SU-DHL-6 (cell line): ENCODE measurements at regions not wholly inside any gene's neighbourhood (a gene's known extent, or its start where the extent isn't known, plus 50 kb on each side); places are given as distances from the start of the nearest gene placed in this dataset.

Source experiments
- H2AFZ ChIP-seq: fragments of 200-600 bp; sonication (generic); 2 replicates; pipeline ENCODE4 v1.6.1; 2014; ENCODE audit warnings: low read depth, mild to moderate bottlenecking, moderate library complexity, mixed read lengths, antibody characterized with exemption, low read length; ENCODE audit not compliant: severe bottlenecking
- H3F3A ChIP-seq: fragments of 200-600 bp; shearing (Covaris generic); 2 replicates; pipeline ENCODE4 v1.6.0; 2016; ENCODE audit warnings: antibody characterized with exemption, mild to moderate bottlenecking; ENCODE audit not compliant: insufficient read depth
- H3K27ac ChIP-seq: fragments of 200-600 bp; sonication (generic); 2 replicates; pipeline ENCODE4 v1.5.1; 2016; ENCODE audit warnings: low read depth, mild to moderate bottlenecking, low read length, moderate library complexity, mixed read lengths
- H3K27me3 ChIP-seq: fragments of 200-600 bp; sonication (generic), shearing (Covaris generic); 2 replicates; pipeline ENCODE4 v1.6.0; 2014; ENCODE audit warnings: mild to moderate bottlenecking, low read length
- H3K36me3 ChIP-seq: fragments of 200-600 bp; sonication (generic); 2 replicates; pipeline ENCODE4 v1.6.1; 2014; ENCODE audit warnings: mild to moderate bottlenecking, low read length, mixed read lengths
- H3K4me2 ChIP-seq: fragments of 300-600, 200-600 bp; shearing (Covaris generic), sonication (generic); 2 replicates; pipeline ENCODE4 v1.6.0; 2014; ENCODE audit warnings: low read length, low read depth, mild to moderate bottlenecking; ENCODE audit not compliant: poor library complexity, severe bottlenecking
- H3K4me3 ChIP-seq: fragments of 200-600 bp; sonication (generic); 2 replicates; pipeline ENCODE4 v1.5.1; 2014; ENCODE audit warnings: antibody characterized with exemption, low read length, mild to moderate bottlenecking, mixed read lengths; ENCODE audit not compliant: insufficient read depth, poor library complexity, severe bottlenecking
- H3K79me2 ChIP-seq: fragments of 200-600 bp; sonication (generic); 2 replicates; pipeline ENCODE4 v1.6.1; 2014; ENCODE audit warnings: mild to moderate bottlenecking, low read length, moderate library complexity; ENCODE audit not compliant: insufficient read depth
- H3K9ac ChIP-seq: fragments of 200-600 bp; sonication (generic); 2 replicates; pipeline ENCODE4 v1.7.0; 2014; ENCODE audit warnings: mild to moderate bottlenecking, low read length
- H3K9me2 ChIP-seq: fragments of 200-600 bp; sonication (generic); replicated peaks from 2 replicates; pipeline ENCODE4 v1.6.1; 2014; ENCODE audit warnings: low read length; ENCODE audit not compliant: insufficient read depth
- H3K9me3 ChIP-seq: fragments of 200-600 bp; sonication (generic); 2 replicates; pipeline ENCODE4 v1.6.1; 2014; ENCODE audit warnings: low read length, mixed read lengths; ENCODE audit not compliant: insufficient read depth
- H4K20me1 ChIP-seq: fragments of 200-600 bp; sonication (generic); 2 replicates; pipeline ENCODE4 v1.6.1; 2014; ENCODE audit warnings: low read depth, mild to moderate bottlenecking, antibody characterized with exemption, low read length, moderate library complexity, mixed read lengths
- CTCF ChIP-seq: fragments of 200-600 bp; sonication (generic); IDR thresholded peaks from one replicate; pipeline ENCODE4 v1.5.1; 2017; ENCODE audit warnings: antibody characterized with exemption, mild to moderate bottlenecking, low read length, moderate library complexity; ENCODE audit not compliant: insufficient read depth, poor library complexity, severe bottlenecking
- EZH2phosphoT487 ChIP-seq: fragments of 200-600 bp; sonication (generic), shearing (Covaris generic); conservative IDR thresholded peaks from 2 replicates; pipeline ENCODE4 v1.6.1; 2018; ENCODE audit warnings: mild to moderate bottlenecking, antibody characterized with exemption, low read length, moderate library complexity, mixed read lengths

DNA sequence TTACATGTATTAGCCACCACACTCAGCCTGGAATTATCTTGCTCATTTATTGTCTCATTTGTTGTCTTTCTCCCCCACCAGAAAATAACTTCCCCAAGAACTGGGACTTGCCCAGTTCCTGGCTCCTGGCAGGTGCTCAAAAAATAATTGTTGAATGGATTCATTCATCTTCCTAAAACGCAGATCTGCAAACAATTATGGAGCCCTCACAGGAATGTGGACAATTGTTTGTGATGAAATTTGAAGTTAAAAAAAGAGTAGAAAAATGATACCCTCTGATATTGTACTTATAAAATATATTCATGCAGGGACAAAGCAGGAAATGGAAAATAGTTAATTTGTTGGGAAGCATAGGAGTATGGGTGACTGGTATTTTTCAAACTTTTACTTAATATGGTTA lies 60.7 kb upstream of the MAP1LC3B2 start:
- Histone ChIP-seq H3K27ac (no peak overlapping the region), H4K20me1 (no peaks in the 10 kb centered on the region), H3K9me3 (no peaks in the 10 kb centered on the region), H3F3A (no peaks in the 10 kb centered on the region), H3K4me3 (no peak overlapping the region), H2AFZ (no peak overlapping the region), H3K9ac (no peak overlapping the region), H3K36me3 (no peaks in the 10 kb centered on the region), H3K79me2 (no peaks in the 10 kb centered on the region), H3K27me3 (no peaks in the 10 kb centered on the region), H3K9me2 (no peaks in the 10 kb centered on the region), H3K4me2 (no peak overlapping the region)
- TF ChIP-seq CTCF (no peak), EZH2phosphoT487 (no peak)

DNA sequence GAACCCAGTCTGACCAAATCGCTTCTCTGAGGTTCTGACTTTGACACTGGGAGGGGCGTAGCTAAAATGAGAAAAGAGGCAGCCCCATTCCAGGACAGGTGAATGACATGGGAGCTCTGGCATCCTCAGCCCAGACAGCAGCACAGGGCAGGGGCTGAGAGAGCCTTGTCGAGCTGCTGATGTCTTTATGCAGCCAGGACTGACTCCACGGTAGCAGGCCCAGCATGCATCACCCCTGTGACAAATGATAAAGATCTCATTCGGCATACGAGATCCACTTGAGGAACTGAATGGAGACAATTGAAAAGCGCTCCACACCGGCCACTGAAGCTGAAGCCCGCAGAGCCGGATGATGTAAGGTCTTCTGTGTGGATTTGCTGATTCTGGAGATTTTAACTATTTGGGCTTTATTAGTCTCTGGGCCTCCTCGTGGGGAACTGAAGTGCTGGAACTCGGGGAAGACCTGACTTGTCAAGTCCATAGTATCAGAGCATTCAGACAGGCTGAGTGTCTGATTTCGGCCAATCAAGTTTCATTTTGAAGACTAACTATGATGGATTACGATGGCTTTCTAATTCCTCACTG lies 56.9 kb upstream of the MAP1LC3B2 start:
- Histone ChIP-seq H4K20me1 (no peaks in the 10 kb centered on the region), H3K4me3 (no peak overlapping the region), H3K27me3 (no peaks in the 10 kb centered on the region), H3K9ac (no peak overlapping the region), H2AFZ (no peak overlapping the region), H3K9me3 (no peaks in the 10 kb centered on the region), H3K9me2 (no peaks in the 10 kb centered on the region), H3F3A (no peaks in the 10 kb centered on the region), H3K79me2 (no peaks in the 10 kb centered on the region), H3K27ac (no peak overlapping the region), H3K36me3 (no peaks in the 10 kb centered on the region), H3K4me2 (no peak overlapping the region)
- TF ChIP-seq CTCF (no peak), EZH2phosphoT487 (no peak)

- H3K9me3 ChIP-seq = no peaks in the 10 kb centered on the region
- H3K4me3 ChIP-seq = no peak overlapping the region
- H3K9me2 ChIP-seq = no peaks in the 10 kb centered on the region
- no peak overlapping the region for H2AFZ ChIP-seq
- TF ChIP-seq EZH2phosphoT487 (no peak), CTCF (no peak)
- H3F3A ChIP-seq = no peaks in the 10 kb centered on the region
- no peak overlapping the region for H3K4me2 ChIP-seq
- no peaks in the 10 kb centered on the region for H3K36me3 ChIP-seq
- H3K79me2 ChIP-seq = no peaks in the 10 kb centered on the region
- H3K27me3 ChIP-seq = no peaks in the 10 kb centered on the region
- H3K9ac ChIP-seq = no peak overlapping the region
- no peaks in the 10 kb centered on the region for H4K20me1 ChIP-seq
- no peak overlapping the region for H3K27ac ChIP-seq
Measured at GRCh38 chr12:116502989-116503496, 56.1 kb upstream of the MAP1LC3B2 start.
